ENCODE measurements at regions not wholly inside any gene's neighbourhood (a gene's known extent, or its start where the extent isn't known, plus 50 kb on each side); places are given as distances from the start of the nearest gene placed in this dataset.

DNA sequence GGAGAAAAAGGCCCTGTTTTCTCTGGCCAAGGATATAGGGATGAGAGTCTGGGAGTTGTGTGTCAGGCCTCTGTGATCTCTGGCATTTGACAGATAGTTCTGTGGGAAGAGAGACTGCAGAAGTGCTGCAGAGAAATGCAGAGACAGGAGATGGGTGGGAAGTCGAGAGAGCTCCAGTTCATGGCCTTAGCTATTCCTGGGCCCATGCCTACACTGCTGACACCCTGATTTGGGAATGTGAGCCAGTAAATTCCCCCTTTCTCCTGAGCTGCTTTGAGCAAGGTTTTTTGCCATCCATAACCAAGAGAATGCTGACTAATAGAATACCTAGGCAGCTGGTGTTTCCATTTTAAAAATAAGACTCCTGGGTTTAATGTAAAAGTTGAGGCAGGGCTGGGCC, 59.3 kb downstream of the EBLN2 start:
- no peaks in the 10 kb centered on the region for H3K9me3 ChIP-seq (ENCODE audit: severe bottlenecking)
- no peak overlapping the region for H3K4me3 ChIP-seq (ENCODE audit: low read depth, low read length)
- H3K27ac ChIP-seq: no peak overlapping the region
- no peaks in the 10 kb centered on the region for H3K36me3 ChIP-seq
- no peaks in the 10 kb centered on the region for H3K27me3 ChIP-seq (ENCODE audit: insufficient read depth, low read depth, severe bottlenecking)
- TF ChIP-seq, protein P1, sequence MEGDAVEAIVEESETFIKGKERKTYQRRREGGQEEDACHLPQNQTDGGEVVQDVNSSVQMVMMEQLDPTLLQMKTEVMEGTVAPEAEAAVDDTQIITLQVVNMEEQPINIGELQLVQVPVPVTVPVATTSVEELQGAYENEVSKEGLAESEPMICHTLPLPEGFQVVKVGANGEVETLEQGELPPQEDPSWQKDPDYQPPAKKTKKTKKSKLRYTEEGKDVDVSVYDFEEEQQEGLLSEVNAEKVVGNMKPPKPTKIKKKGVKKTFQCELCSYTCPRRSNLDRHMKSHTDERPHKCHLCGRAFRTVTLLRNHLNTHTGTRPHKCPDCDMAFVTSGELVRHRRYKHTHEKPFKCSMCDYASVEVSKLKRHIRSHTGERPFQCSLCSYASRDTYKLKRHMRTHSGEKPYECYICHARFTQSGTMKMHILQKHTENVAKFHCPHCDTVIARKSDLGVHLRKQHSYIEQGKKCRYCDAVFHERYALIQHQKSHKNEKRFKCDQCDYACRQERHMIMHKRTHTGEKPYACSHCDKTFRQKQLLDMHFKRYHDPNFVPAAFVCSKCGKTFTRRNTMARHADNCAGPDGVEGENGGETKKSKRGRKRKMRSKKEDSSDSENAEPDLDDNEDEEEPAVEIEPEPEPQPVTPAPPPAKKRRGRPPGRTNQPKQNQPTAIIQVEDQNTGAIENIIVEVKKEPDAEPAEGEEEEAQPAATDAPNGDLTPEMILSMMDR (IDR thresholded peaks at IDR 0.05; ENCODE audit: low read depth, low read length): no peak
- DNase-seq: no peak

DNA sequence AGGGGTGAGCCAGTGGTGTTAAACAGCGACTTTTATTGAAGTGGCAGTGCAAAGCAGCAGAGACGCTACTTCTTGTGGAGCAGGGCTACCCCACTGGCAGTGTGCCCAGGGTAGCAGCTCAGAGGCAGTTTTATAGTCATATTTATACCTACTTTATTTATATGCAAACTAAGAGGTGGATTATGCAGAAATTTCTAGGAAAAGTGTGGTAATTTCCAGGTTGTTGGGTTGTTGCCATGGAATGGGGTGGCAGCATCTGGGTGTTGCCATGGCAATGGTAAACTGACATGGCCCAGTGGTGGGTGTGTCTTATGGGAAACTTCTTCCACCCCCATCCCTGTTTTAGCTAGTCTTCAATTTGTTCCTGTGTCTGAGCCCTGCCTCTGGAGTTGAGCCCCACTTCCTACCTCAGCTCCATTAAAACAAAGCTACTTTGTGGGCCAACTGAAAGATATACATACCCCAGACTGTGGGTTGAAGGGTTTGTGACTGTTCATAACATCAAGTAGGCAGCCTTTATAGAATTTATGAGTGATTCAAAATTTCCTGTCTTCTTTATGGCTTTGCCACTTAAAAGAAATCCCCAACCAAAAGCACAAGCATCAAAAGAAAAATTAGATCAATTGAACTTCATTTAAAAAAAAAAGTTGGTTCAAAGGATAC, 60.3 kb downstream of the EBLN2 start:
- Histone ChIP-seq H3K27ac (no peak overlapping the region), H3K27me3 (ENCODE audit: insufficient read depth, low read depth, severe bottlenecking) (no peaks in the 10 kb centered on the region), H3K9me3 (ENCODE audit: severe bottlenecking) (no peaks in the 10 kb centered on the region), H3K36me3 (no peaks in the 10 kb centered on the region), H3K4me3 (ENCODE audit: low read depth, low read length) (no peak overlapping the region)
- TF ChIP-seq, protein P1 (IDR thresholded peaks at IDR 0.05; ENCODE audit: low read depth, low read length): no peak
- no peak for DNase-seq

DNA sequence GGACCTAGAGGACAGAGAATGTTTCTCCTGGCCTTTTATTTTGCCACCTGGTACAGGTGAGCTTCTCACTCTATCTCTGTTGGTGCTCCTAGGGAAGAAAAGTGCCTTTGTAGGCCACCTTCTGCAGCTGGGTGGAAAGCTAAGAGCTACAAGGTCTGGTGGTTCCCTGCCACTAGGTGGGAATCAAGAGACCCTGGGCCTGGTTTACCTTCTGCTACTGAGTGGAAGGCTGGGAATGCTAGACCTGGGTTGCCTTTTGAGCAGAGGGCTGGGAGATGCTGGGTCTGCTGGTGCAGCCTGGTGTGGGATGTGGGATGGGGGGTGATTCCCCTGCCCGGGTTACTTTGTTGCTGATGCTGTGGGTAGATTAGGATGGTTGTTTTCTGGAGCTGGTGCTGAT, 72.6 kb downstream of the EBLN2 start:
- Histone ChIP-seq H3K36me3 (no peaks in the 10 kb centered on the region), H3K9me3 (ENCODE audit: severe bottlenecking) (peaks cover 3% of the 10 kb centered on the region), H3K27ac (no peak overlapping the region), H3K27me3 (ENCODE audit: insufficient read depth, low read depth, severe bottlenecking) (no peaks in the 10 kb centered on the region), H3K4me3 (ENCODE audit: low read depth, low read length) (no peak overlapping the region)
- no peak for DNase-seq
- TF ChIP-seq, protein P1 (IDR thresholded peaks at IDR 0.05; ENCODE audit: low read depth, low read length): no peak

DNA sequence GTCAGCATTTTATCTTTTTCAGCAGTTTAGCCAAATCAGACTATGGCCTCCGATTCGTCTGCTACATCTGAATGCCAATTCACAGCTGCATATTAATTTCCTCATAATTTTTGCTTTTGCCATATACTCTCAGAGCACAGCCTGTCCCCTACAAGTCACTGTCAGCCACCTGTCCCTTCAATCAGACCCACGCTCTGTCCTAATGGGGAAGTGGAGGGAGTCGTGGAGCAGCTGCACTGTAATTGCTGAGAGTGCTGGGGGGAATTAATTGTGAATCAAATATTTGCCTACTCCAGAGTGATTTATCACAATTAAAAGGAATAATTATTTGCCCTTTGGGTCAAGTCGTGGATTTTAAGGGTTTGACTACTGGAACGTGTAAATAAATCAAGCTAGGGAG, 75.5 kb downstream of the EBLN2 start:
- no peak overlapping the region for H3K4me3 ChIP-seq (ENCODE audit: low read depth, low read length)
- no peaks in the 10 kb centered on the region for H3K36me3 ChIP-seq
- no peaks in the 10 kb centered on the region for H3K27me3 ChIP-seq (ENCODE audit: insufficient read depth, low read depth, severe bottlenecking)
- DNase-seq: no peak
- no peak overlapping the region for H3K27ac ChIP-seq
- peaks cover 3% of the 10 kb centered on the region for H3K9me3 ChIP-seq (ENCODE audit: severe bottlenecking)
- TF ChIP-seq, protein P1 (IDR thresholded peaks at IDR 0.05; ENCODE audit: low read depth, low read length): no peak

DNA sequence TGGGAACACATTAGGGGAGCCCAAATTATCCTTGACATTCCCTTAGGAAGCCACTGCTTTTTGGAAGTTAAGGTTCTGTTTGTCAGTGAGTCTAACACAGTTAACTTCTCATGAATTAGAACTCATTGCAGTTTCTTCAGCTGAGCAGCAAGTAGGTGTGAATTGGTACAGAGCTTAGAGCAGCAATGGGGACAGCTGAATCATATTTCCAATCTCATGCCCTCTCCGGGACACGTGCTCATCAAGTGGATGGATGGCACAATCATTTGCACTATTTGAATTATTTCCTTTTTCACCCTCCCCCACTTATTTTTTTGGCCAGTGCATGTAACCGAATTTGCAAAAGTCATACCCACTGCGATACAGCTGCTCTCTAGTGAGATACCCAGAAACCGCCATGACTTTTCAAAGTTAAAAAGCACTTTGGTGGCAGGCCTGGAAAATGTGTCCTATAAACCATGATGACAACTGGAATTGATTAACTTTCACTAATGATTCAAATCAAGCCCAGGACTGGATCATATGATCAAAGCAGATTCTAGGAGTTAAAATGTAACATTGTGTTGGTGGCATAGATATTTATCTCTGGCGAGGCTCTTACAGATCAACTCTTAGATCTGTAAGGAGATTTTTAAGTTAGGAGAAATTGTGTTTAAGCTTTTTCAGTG, 76.4 kb downstream of the EBLN2 start:
- TF ChIP-seq, protein P1 (IDR thresholded peaks at IDR 0.05; ENCODE audit: low read depth, low read length): no peak
- Histone ChIP-seq H3K27me3 (ENCODE audit: insufficient read depth, low read depth, severe bottlenecking) (no peaks in the 10 kb centered on the region), H3K9me3 (ENCODE audit: severe bottlenecking) (peaks cover 3% of the 10 kb centered on the region), H3K4me3 (ENCODE audit: low read depth, low read length) (no peak overlapping the region), H3K27ac (no peak overlapping the region), H3K36me3 (no peaks in the 10 kb centered on the region)
- no peak for DNase-seq
